CD14-positive monocyte (primary cell): ENCODE measurements at regions not wholly inside any gene's neighbourhood (a gene's known extent, or its start where the extent isn't known, plus 50 kb on each side); places are given as distances from the start of the nearest gene placed in this dataset.

Source experiments
- DNase-seq, 3 donors: peaks; one replicate each; pipeline ENCODE4 v3.0.0-alpha.2; 2011 to 2022
- H2AFZ ChIP-seq: 2 replicates; pipeline ENCODE4 v1.6.0; 2012; ENCODE audit warnings: mild to moderate bottlenecking, low read depth, low read length, inconsistent platforms; ENCODE audit not compliant: insufficient read depth, poor library complexity, severe bottlenecking
- H3K27ac ChIP-seq, 2 donors: 1 replicate in 1 of 2; 2 replicates in 1 of 2; pipeline ENCODE4 v1.5.1; 2012 to 2013; ENCODE audit warnings: low read length in 2 of 2, control low read depth in 1 of 2, inconsistent platforms in 1 of 2, low read depth in 1 of 2, mild to moderate bottlenecking in 1 of 2
- H3K27me3 ChIP-seq, 2 donors: one replicate each; pipeline versions ENCODE4 v1.6.0 to v1.6.1; 2011 to 2013; ENCODE audit warnings: low read length in 2 of 2; ENCODE audit not compliant: control insufficient read depth in 2 of 2, insufficient read depth in 2 of 2
- H3K36me3 ChIP-seq, 2 donors: replicated peaks in 1 of 2; 1 replicate in 1 of 2; 2 replicates in 1 of 2; pipeline versions ENCODE4 v1.5.1 to v1.6.1; 2012 to 2013; ENCODE audit warnings: low read length in 2 of 2, control low read depth in 1 of 2, inconsistent platforms in 1 of 2, mild to moderate bottlenecking in 1 of 2; ENCODE audit not compliant: insufficient read depth in 2 of 2, control insufficient read depth in 1 of 2
- H3K4me1 ChIP-seq, 2 donors: 1 replicate in 1 of 2; 2 replicates in 1 of 2; pipeline versions ENCODE4 v1.5.1 to v1.6.1; 2012 to 2013; ENCODE audit warnings: low read length in 2 of 2, control low read depth in 1 of 2, inconsistent platforms in 1 of 2, mild to moderate bottlenecking in 1 of 2, moderate library complexity in 1 of 2; ENCODE audit not compliant: insufficient read depth in 2 of 2, control insufficient read depth in 1 of 2
- H3K4me2 ChIP-seq: replicated peaks from 2 replicates; pipeline ENCODE3; 2012; ENCODE audit warnings: low read length, moderate library complexity, mild to moderate bottlenecking; ENCODE audit not compliant: poor library complexity, severe bottlenecking; ENCODE audit errors: extremely low read depth
- H3K4me3 ChIP-seq, 3 experiments: fragments of 200-600 bp in 1 of 3; sonication (generic) in 1 of 3; replicated peaks in 1 of 3; 1 replicate in 2 of 3; 2 replicates in 1 of 3; pipeline ENCODE4 v1.5.1; 2011 to 2013; ENCODE audit warnings: low read length in 3 of 3, mild to moderate bottlenecking in 3 of 3, control low read depth in 2 of 3, low read depth in 2 of 3, inconsistent platforms in 1 of 3, moderate library complexity in 1 of 3
- H3K79me2 ChIP-seq: 2 replicates; pipeline ENCODE4 v1.6.0; 2012; ENCODE audit warnings: mild to moderate bottlenecking, control low read depth, inconsistent platforms, low read length, moderate library complexity; ENCODE audit not compliant: insufficient read depth
- H3K9ac ChIP-seq: 2 replicates; pipeline ENCODE4 v1.6.0; 2017; ENCODE audit warnings: low read length, mild to moderate bottlenecking; ENCODE audit not compliant: insufficient read depth, poor library complexity, severe bottlenecking
- H3K9me3 ChIP-seq, 2 donors: replicated peaks in 1 of 2; 1 replicate in 1 of 2; 2 replicates in 1 of 2; pipeline versions ENCODE4 v1.5.1 to v1.6.1; 2012 to 2013; ENCODE audit warnings: low read length in 2 of 2, control low read depth in 1 of 2; ENCODE audit not compliant: control insufficient read depth in 1 of 2, insufficient read depth in 1 of 2
- H4K20me1 ChIP-seq: 2 replicates; pipeline ENCODE4 v1.6.0; 2012; ENCODE audit warnings: mild to moderate bottlenecking, low read length, control low read depth, moderate library complexity; ENCODE audit not compliant: insufficient read depth
- H3K27ac Mint-ChIP-seq, 7 donors: one replicate each; pipeline ENCODE4 v1.8.0; 2020; ENCODE audit warnings: mild to moderate bottlenecking in 7 of 7, mixed read lengths in 7 of 7, moderate library complexity in 6 of 7, inconsistent platforms in 2 of 7
- H3K27me3 Mint-ChIP-seq, 3 donors: one replicate each; pipeline ENCODE4 v1.8.0; 2021 to 2022; ENCODE audit warnings: low read depth in 3 of 3, mild to moderate bottlenecking in 3 of 3, mixed read lengths in 3 of 3, moderate library complexity in 3 of 3, inconsistent platforms in 1 of 3
- H3K36me3 Mint-ChIP-seq, 2 donors: one replicate each; pipeline ENCODE4 v1.8.0; 2020; ENCODE audit warnings: mixed read lengths in 2 of 2, inconsistent platforms in 1 of 2, mild to moderate bottlenecking in 1 of 2
- H3K4me1 Mint-ChIP-seq: one replicate; pipeline ENCODE4 v1.8.0; 2020; ENCODE audit warnings: mild to moderate bottlenecking, mixed read lengths
- H3K4me3 Mint-ChIP-seq, 2 donors: one replicate each; pipeline ENCODE4 v1.8.0; 2020; ENCODE audit warnings: mild to moderate bottlenecking in 2 of 2, mixed read lengths in 2 of 2, moderate library complexity in 1 of 2
- H3K9me3 Mint-ChIP-seq, 7 donors: one replicate each; pipeline ENCODE4 v1.8.0; 2020 to 2022; ENCODE audit warnings: mixed read lengths in 7 of 7, mild to moderate bottlenecking in 6 of 7, moderate library complexity in 6 of 7, inconsistent platforms in 2 of 7
- WGBS: methylation state at CpG from one replicate; pipeline ENCODE4 v1.1.5; 2013; ENCODE audit warnings: missing lambda C conversion rate; ENCODE audit not compliant: insufficient coverage; 5-methylcytosine and 5-hydroxymethylcytosine counted together
- intact Hi-C, 2 donors: fragments of 100-400 bp; cut with micrococcal nuclease; formaldehyde crosslinking; loops; one replicate each; pipeline versions ENCODE4 v1.15.0 to v1.15.1; 2023
- TF ChIP-seq, protein P1 (sequence below): fragments of 200-600 bp; IDR thresholded peaks from one replicate; pipeline ENCODE4 v1.8.0; 2022; ENCODE audit warnings: antibody characterized with exemption, mild to moderate bottlenecking

DNA sequence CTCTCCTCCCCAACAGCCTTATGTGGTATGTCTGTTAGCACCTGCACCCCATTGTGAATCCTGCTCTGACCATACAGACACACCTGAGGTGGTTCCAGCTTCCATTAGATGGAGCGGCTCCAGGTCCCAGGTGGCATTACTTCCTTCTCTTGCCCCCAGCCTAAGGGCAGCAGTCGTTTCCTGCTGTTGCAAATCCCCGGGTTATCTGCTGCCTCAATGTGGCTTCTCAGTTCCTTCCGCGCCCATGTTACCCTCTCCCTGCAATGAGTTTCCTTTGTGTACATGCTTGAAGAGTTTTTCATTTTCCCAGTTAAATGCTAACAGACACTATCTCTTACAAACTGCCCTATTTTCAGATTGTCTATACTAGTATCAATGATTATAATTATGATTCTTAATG is 62.8 kb upstream of the PRKCQ start:
- Histone ChIP-seq H3K4me2 (no peak overlapping the region), H3K36me3 (no peaks in the 10 kb centered on the region), H3K27me3 (no peaks in the 10 kb centered on the region), H3K4me1 (no peaks in the 10 kb centered on the region), H3K79me2 (no peaks in the 10 kb centered on the region), H3K27ac (no peak overlapping the region), H3K4me3 (no peak overlapping the region), H3K9ac (no peak overlapping the region), H2AFZ (no peak overlapping the region), H3K9me3 (no peaks in the 10 kb centered on the region), H4K20me1 (no peaks in the 10 kb centered on the region)
- Mint-ChIP-seq H3K27me3 (peaks cover 2 to 4% (median 2%) of the 10 kb centered on the region in 3 donors), H3K27ac (no peak overlapping the region), H3K36me3 (no peaks in the 10 kb centered on the region), H3K9me3 (peaks cover 0 to 1% (median 0%) of the 10 kb centered on the region in 7 donors), H3K4me1 (peaks cover 5% of the 10 kb centered on the region), H3K4me3 (no peak overlapping the region)
- intact Hi-C loops = no loop called here
- WGBS = 3% methylated on average over 3 of the region's 5 CpGs
- TF ChIP-seq, protein P1, sequence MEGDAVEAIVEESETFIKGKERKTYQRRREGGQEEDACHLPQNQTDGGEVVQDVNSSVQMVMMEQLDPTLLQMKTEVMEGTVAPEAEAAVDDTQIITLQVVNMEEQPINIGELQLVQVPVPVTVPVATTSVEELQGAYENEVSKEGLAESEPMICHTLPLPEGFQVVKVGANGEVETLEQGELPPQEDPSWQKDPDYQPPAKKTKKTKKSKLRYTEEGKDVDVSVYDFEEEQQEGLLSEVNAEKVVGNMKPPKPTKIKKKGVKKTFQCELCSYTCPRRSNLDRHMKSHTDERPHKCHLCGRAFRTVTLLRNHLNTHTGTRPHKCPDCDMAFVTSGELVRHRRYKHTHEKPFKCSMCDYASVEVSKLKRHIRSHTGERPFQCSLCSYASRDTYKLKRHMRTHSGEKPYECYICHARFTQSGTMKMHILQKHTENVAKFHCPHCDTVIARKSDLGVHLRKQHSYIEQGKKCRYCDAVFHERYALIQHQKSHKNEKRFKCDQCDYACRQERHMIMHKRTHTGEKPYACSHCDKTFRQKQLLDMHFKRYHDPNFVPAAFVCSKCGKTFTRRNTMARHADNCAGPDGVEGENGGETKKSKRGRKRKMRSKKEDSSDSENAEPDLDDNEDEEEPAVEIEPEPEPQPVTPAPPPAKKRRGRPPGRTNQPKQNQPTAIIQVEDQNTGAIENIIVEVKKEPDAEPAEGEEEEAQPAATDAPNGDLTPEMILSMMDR = no peak
- no peak for DNase-seq

- Histone ChIP-seq H3K9me3 (no peaks in the 10 kb centered on the region), H3K36me3 (no peaks in the 10 kb centered on the region), H3K4me2 (no peak overlapping the region), H3K27ac (no peak overlapping the region), H3K4me3 (no peak overlapping the region), H3K79me2 (no peaks in the 10 kb centered on the region), H4K20me1 (no peaks in the 10 kb centered on the region), H3K4me1 (no peaks in the 10 kb centered on the region), H3K9ac (no peak overlapping the region), H2AFZ (no peak overlapping the region), H3K27me3 (no peaks in the 10 kb centered on the region)
- intact Hi-C loops = no loop called here
- no peak for DNase-seq
- Mint-ChIP-seq H3K4me1 (peaks cover 3% of the 10 kb centered on the region), H3K27me3 (peaks cover 2 to 4% (median 2%) of the 10 kb centered on the region in 3 donors), H3K27ac (no peak overlapping the region), H3K36me3 (no peaks in the 10 kb centered on the region), H3K9me3 (peaks cover 0 to 1% (median 0%) of the 10 kb centered on the region in 7 donors), H3K4me3 (no peak overlapping the region)
- TF ChIP-seq, protein P1 = no peak
Measured at GRCh38 chr10:6640433-6641040, 60.5 kb upstream of the PRKCQ start.
